ENCODE measurements at regions not wholly inside any gene's neighbourhood (a gene's known extent, or its start where the extent isn't known, plus 50 kb on each side); places are given as distances from the start of the nearest gene placed in this dataset.

DNA sequence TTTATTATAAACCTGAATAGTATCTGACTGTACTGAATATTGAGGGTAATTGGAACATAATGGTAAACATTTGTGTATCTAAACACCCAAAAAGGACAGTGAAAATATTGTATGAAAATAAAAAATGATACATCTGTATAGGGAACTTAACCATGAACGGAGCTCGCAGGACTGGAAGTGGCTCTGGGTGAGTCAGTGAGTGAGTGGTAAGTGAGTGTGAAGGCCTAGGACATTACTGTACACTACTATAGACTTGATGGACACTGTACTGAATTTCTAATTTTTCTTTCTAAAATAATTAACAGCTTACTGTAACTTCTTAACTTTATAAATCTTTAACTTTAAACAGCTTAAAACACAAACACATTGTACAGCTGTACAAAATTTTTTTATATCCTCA is 454.5 kb upstream of the FZD8 start:
- Histone ChIP-seq H3K27ac (no peak overlapping the region), H3K4me1 (no peaks in the 10 kb centered on the region), H3K9me3 (no peaks in the 10 kb centered on the region), H3K27me3 (no peaks in the 10 kb centered on the region), H3K36me3 (no peaks in the 10 kb centered on the region), H3K4me3 (no peak overlapping the region)
- TF ChIP-seq EP300 (IDR thresholded peaks at IDR 0.05) (no peak), POLR2AphosphoS5 (IDR thresholded peaks at IDR 0.05) (no peak), POLR2A (IDR thresholded peaks at IDR 0.05) (no peak)
- TF ChIP-seq, protein P1, sequence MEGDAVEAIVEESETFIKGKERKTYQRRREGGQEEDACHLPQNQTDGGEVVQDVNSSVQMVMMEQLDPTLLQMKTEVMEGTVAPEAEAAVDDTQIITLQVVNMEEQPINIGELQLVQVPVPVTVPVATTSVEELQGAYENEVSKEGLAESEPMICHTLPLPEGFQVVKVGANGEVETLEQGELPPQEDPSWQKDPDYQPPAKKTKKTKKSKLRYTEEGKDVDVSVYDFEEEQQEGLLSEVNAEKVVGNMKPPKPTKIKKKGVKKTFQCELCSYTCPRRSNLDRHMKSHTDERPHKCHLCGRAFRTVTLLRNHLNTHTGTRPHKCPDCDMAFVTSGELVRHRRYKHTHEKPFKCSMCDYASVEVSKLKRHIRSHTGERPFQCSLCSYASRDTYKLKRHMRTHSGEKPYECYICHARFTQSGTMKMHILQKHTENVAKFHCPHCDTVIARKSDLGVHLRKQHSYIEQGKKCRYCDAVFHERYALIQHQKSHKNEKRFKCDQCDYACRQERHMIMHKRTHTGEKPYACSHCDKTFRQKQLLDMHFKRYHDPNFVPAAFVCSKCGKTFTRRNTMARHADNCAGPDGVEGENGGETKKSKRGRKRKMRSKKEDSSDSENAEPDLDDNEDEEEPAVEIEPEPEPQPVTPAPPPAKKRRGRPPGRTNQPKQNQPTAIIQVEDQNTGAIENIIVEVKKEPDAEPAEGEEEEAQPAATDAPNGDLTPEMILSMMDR (IDR thresholded peaks at IDR 0.05): no peak
- ATAC-seq (ENCODE audit: low FRiP score in 2 of 2): no peak
- WGBS, 2 donors: 94 to 97% methylated on average over 2 of the region's 2 CpGs
- DNase-seq: no peak

DNA sequence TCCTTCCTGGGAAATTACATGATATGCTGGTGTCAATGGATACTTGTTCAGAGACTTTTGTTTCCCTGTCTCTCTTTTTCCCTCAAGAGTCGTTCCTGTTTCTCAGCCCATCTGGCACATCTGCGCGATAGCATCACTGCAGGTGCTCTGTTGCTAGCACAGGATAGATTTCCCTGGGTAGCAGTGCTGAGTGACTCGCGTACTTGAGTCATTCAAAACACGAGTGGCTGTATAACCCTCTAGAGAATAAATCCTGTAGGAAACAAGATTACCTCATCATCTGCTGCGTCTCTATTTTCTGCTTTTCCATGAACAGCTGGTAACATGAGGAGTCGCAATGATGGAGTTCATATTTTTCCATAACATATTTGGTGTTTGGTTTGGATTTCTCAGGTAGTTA is 452.0 kb upstream of the FZD8 start:
- ATAC-seq (ENCODE audit: low FRiP score in 2 of 2) (no peak), DNase-seq (no peak)
- Histone ChIP-seq H3K4me3 (no peak overlapping the region), H3K4me1 (no peaks in the 10 kb centered on the region), H3K36me3 (no peaks in the 10 kb centered on the region), H3K9me3 (no peaks in the 10 kb centered on the region), H3K27me3 (no peaks in the 10 kb centered on the region), H3K27ac (no peak overlapping the region)
- 74 to 78% methylated on average over 8 of the region's 8 CpGs for WGBS, 2 donors
- no peak for TF ChIP-seq POLR2AphosphoS5 (IDR thresholded peaks at IDR 0.05)
- no peak for TF ChIP-seq EP300 (IDR thresholded peaks at IDR 0.05)
- TF ChIP-seq, protein P1 (IDR thresholded peaks at IDR 0.05): no peak
- TF ChIP-seq POLR2A (IDR thresholded peaks at IDR 0.05): no peak

DNA sequence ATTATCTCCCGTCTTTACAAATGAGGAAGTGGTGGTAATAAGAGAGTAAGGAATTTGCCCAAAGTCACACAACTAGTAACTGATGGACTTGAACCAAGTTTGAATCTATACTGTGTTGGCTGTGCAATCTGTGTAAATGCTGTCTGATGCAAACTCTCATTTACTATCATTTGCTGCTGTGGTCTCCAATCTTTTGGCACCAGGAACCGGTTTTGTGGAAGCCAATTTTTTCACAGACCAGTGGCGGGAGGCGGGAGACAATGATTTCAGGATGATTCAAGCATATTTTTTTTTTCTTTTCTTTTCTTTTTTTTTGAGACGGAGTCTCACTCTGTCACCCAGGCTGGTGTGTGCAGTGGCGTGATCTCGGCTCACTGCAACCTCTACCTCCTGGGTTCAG is 450.0 kb upstream of the FZD8 start:
- H3K27ac ChIP-seq: no peak overlapping the region
- WGBS, 2 donors: 84 to 87% methylated on average over 7 of the region's 7 CpGs
- no peak for DNase-seq
- no peaks in the 10 kb centered on the region for H3K36me3 ChIP-seq
- no peak for ATAC-seq (ENCODE audit: low FRiP score in 2 of 2)
- TF ChIP-seq POLR2A (IDR thresholded peaks at IDR 0.05) (no peak), EP300 (IDR thresholded peaks at IDR 0.05) (no peak), POLR2AphosphoS5 (IDR thresholded peaks at IDR 0.05) (no peak)
- no peaks in the 10 kb centered on the region for H3K27me3 ChIP-seq
- H3K4me3 ChIP-seq: no peak overlapping the region
- no peaks in the 10 kb centered on the region for H3K4me1 ChIP-seq
- no peaks in the 10 kb centered on the region for H3K9me3 ChIP-seq

DNA sequence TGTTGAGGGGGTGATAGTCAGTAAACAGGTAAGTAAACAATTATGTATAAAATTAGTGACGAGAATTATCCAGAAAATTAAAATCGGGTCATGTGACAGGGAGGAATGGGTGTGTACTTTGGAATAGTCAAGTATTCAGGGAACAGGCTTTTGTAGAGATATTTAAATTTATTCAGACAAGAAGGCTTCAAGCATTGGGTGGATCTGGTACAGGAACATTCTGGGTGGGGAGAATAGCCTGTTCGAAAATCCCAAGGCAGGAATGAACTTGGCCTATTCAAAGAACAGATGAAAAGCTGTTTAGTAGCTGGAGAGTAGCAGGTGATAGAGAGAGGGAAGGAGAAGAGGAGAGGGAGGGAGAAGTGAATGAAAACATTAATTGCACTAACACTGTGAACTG is 448.9 kb upstream of the FZD8 start:
- Histone ChIP-seq H3K4me3 (no peak overlapping the region), H3K36me3 (no peaks in the 10 kb centered on the region), H3K4me1 (no peaks in the 10 kb centered on the region), H3K27me3 (no peaks in the 10 kb centered on the region), H3K27ac (no peak overlapping the region), H3K9me3 (no peaks in the 10 kb centered on the region)
- 90 to 95% methylated on average over 3 of the region's 3 CpGs for WGBS, 2 donors
- no peak for ATAC-seq (ENCODE audit: low FRiP score in 2 of 2)
- no peak for DNase-seq
- TF ChIP-seq POLR2A (IDR thresholded peaks at IDR 0.05): no peak
- no peak for TF ChIP-seq POLR2AphosphoS5 (IDR thresholded peaks at IDR 0.05)
- no peak for TF ChIP-seq EP300 (IDR thresholded peaks at IDR 0.05)
- TF ChIP-seq, protein P1 (IDR thresholded peaks at IDR 0.05): no peak

DNA sequence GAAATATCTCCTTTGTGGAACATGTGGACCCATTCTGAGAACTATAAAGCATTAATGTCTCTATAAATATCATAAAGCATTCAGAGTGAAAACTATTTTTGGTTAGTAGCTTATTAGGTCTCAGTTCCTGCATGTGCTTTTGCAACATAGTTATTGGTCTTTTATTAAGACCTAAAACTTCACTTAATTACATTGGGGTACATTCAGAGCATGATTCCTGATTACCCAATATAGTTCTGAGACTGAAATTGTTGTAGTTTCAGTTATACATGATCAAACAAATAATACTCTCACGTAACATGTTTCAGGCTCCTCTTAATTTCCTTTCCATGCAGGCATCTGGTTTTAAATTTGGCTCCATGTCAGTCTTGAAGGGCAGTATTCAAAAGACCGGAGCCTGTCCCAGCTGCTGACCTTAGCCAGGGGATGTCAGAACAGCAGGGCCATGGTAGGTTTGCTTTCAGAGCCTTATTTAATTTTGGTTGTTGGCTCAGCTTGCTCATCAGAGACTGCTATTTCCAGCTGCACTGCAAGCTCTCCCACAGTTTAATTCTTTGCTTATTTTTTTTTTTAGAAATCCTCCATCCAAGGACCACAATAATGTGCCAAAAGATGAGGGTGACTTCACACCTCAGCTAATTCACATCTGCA is 447.8 kb upstream of the FZD8 start:
- no peak overlapping the region for H3K27ac ChIP-seq
- 66 to 79% methylated on average over 2 of the region's 2 CpGs for WGBS, 2 donors
- no peaks in the 10 kb centered on the region for H3K36me3 ChIP-seq

More for the DNA sequence above, 447.8 kb upstream of the FZD8 start:
- Histone ChIP-seq H3K27me3 (no peaks in the 10 kb centered on the region), H3K4me3 (no peak overlapping the region), H3K4me1 (no peaks in the 10 kb centered on the region), H3K9me3 (no peaks in the 10 kb centered on the region)
- DNase-seq: no peak
- TF ChIP-seq EP300 (IDR thresholded peaks at IDR 0.05): no peak
- no peak for TF ChIP-seq POLR2AphosphoS5 (IDR thresholded peaks at IDR 0.05)
- TF ChIP-seq, protein P1 (IDR thresholded peaks at IDR 0.05): no peak
- TF ChIP-seq POLR2A (IDR thresholded peaks at IDR 0.05): no peak
- ATAC-seq (ENCODE audit: low FRiP score in 2 of 2): no peak

Data from upper lobe of left lung (tissue), 6 donors.